Nephron (organoid): ENCODE measurements at regions not wholly inside any gene's neighbourhood (a gene's known extent, or its start where the extent isn't known, plus 50 kb on each side); places are given as distances from the start of the nearest gene placed in this dataset.
A peak's percentile ranks its signal among the peaks of the same experiment; 100 is the strongest.

Source experiments
- H3K27ac Mint-ChIP-seq, 3 experiments: 2 replicates each; pipeline ENCODE4 v1.8.0; 2020; ENCODE audit warnings: mixed read lengths in 3 of 3, mild to moderate bottlenecking in 2 of 3, moderate library complexity in 1 of 3
- H3K27me3 Mint-ChIP-seq: 2 replicates; pipeline ENCODE4 v1.8.0; 2021; ENCODE audit warnings: low read depth, mild to moderate bottlenecking, moderate library complexity, mixed read lengths
- H3K36me3 Mint-ChIP-seq: 2 replicates; pipeline ENCODE4 v1.8.0; 2020; ENCODE audit warnings: low read depth, mixed read lengths
- H3K4me1 Mint-ChIP-seq: 2 replicates; pipeline ENCODE4 v1.8.0; 2020; ENCODE audit warnings: mixed read lengths
- H3K4me3 Mint-ChIP-seq, 3 experiments: 2 replicates each; pipeline ENCODE4 v1.8.0; 2020; ENCODE audit warnings: mild to moderate bottlenecking in 3 of 3, mixed read lengths in 3 of 3, moderate library complexity in 2 of 3
- H3K9me3 Mint-ChIP-seq: 2 replicates; pipeline ENCODE4 v1.8.0; 2020; ENCODE audit warnings: mixed read lengths
- TF ChIP-seq, protein P1 (sequence below), 3 experiments: fragments of 200-600 bp; sonication (generic); IDR thresholded peaks; one replicate each; pipeline ENCODE4 v1.5.0; 2021; ENCODE audit warnings: antibody characterized with exemption in 3 of 3; ENCODE audit not compliant: unreplicated experiment in 3 of 3

- peak overlapping the region in 2 of 3 experiments; percentile 56 to 86 for H3K27ac Mint-ChIP-seq
- TF ChIP-seq, protein P1, sequence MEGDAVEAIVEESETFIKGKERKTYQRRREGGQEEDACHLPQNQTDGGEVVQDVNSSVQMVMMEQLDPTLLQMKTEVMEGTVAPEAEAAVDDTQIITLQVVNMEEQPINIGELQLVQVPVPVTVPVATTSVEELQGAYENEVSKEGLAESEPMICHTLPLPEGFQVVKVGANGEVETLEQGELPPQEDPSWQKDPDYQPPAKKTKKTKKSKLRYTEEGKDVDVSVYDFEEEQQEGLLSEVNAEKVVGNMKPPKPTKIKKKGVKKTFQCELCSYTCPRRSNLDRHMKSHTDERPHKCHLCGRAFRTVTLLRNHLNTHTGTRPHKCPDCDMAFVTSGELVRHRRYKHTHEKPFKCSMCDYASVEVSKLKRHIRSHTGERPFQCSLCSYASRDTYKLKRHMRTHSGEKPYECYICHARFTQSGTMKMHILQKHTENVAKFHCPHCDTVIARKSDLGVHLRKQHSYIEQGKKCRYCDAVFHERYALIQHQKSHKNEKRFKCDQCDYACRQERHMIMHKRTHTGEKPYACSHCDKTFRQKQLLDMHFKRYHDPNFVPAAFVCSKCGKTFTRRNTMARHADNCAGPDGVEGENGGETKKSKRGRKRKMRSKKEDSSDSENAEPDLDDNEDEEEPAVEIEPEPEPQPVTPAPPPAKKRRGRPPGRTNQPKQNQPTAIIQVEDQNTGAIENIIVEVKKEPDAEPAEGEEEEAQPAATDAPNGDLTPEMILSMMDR (IDR thresholded peaks at IDR 0.05; ENCODE audit: unreplicated experiment in 3 of 3): no peak
- H3K9me3 Mint-ChIP-seq: peaks cover 20% of the 10 kb centered on the region
- peaks cover 10% of the 10 kb centered on the region for H3K36me3 Mint-ChIP-seq
- H3K4me3 Mint-ChIP-seq: no peak overlapping the region
- no peaks in the 10 kb centered on the region for H3K27me3 Mint-ChIP-seq
- H3K4me1 Mint-ChIP-seq: peaks cover 13% of the 10 kb centered on the region
Measured at GRCh38 chr18:39909706-39910105, 2045.3 kb upstream of the PIK3C3 start.

DNA sequence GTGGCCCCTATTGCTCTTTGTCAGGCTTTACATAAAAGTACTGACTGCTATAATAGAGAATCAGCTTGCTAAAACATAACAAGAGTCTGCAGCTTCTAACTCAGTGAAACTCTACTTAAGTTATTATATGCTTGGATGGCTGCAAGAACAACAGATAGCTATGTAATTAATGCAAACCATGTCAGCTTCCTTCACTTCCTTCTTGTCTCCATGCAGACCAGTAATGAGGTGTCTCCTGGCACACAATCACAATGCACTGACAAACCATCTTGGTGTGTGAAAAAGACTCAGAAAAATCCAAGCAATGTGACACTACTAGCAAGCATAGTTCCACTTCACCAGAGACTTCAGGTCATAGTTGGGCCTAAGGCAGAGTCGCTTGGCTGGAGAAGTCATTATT lies 2068.9 kb upstream of the PIK3C3 start:
- Mint-ChIP-seq H3K27ac (peak overlapping the region in 1 of 3 experiments; percentile 24), H3K4me1 (no peaks in the 10 kb centered on the region), H3K4me3 (no peak overlapping the region), H3K27me3 (no peaks in the 10 kb centered on the region), H3K36me3 (no peaks in the 10 kb centered on the region), H3K9me3 (no peaks in the 10 kb centered on the region)
- TF ChIP-seq, protein P1 (IDR thresholded peaks at IDR 0.05; ENCODE audit: unreplicated experiment in 3 of 3): no peak

- TF ChIP-seq, protein P1 (IDR thresholded peaks at IDR 0.05; ENCODE audit: unreplicated experiment in 3 of 3): no peak
Measured at GRCh38 chr18:39872651-39873050, 2082.4 kb upstream of the PIK3C3 start.

DNA sequence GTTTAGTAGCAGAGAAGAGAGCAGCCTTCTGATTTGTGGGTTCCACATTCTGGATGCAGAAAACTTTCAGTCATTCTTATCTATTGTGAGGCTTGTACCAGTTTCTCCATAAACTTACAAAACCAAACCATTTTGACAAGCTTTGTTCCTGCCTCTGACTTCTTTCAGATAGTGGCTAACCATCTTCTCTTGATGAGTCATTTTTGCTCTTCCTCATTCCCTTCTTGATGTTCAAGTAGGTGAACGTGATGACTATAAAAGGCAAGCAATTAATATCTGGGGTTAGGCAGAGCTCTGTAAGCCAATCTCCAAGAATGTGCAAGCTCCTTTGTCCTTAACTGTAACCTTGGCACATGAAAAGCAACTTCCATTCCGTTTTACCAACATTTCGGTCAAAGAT lies 2083.1 kb upstream of the PIK3C3 start:
- Mint-ChIP-seq H3K36me3 (no peaks in the 10 kb centered on the region), H3K9me3 (no peaks in the 10 kb centered on the region), H3K4me3 (no peak overlapping the region), H3K27me3 (no peaks in the 10 kb centered on the region), H3K27ac (no peak overlapping the region), H3K4me1 (peaks cover 7% of the 10 kb centered on the region)
- TF ChIP-seq, protein P1 (IDR thresholded peaks at IDR 0.05; ENCODE audit: unreplicated experiment in 3 of 3): no peak

More at GRCh38 chr18:39872651-39873050, 2082.4 kb upstream of the PIK3C3 start:
- Mint-ChIP-seq H3K4me3 (no peak overlapping the region), H3K27me3 (no peaks in the 10 kb centered on the region), H3K4me1 (peaks cover 4% of the 10 kb centered on the region), H3K9me3 (no peaks in the 10 kb centered on the region), H3K27ac (no peak overlapping the region), H3K36me3 (no peaks in the 10 kb centered on the region)

DNA sequence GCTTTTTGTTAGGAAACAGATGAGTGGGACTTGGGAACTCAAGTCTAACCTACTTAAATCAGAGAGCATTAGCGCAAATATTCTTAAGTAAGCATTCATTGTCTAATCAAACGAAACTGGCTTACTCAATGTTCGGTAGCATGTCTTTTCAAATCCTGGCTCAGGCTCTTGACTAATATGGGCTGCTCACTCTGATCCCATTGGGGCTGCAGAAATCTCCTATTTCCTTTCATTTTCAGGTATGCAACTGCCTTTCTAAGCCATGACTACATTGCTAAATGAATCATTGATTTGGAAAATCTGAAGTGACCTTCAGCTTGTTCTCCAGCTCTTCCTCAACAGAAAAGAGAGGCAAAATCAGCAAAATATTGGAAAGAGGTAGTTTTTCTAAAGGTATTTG lies 2084.4 kb upstream of the PIK3C3 start:
- Mint-ChIP-seq H3K4me1 (peaks cover 8% of the 10 kb centered on the region), H3K36me3 (no peaks in the 10 kb centered on the region), H3K9me3 (no peaks in the 10 kb centered on the region), H3K27ac (no peak overlapping the region), H3K4me3 (no peak overlapping the region), H3K27me3 (no peaks in the 10 kb centered on the region)
- TF ChIP-seq, protein P1 (IDR thresholded peaks at IDR 0.05; ENCODE audit: unreplicated experiment in 3 of 3): no peak

GRCh38 chr18:39863916-39864315 lies 2091.1 kb upstream of the PIK3C3 start:
- H3K9me3 Mint-ChIP-seq: peaks cover 2% of the 10 kb centered on the region

More at GRCh38 chr18:39863916-39864315, 2091.1 kb upstream of the PIK3C3 start:
- Mint-ChIP-seq H3K27me3 (no peaks in the 10 kb centered on the region), H3K4me1 (peaks cover 4% of the 10 kb centered on the region), H3K36me3 (no peaks in the 10 kb centered on the region), H3K27ac (no peak overlapping the region), H3K4me3 (no peak overlapping the region)
- TF ChIP-seq, protein P1 (IDR thresholded peaks at IDR 0.05; ENCODE audit: unreplicated experiment in 3 of 3): no peak
